SH-SY5Y (cell line): ENCODE measurements at regions not wholly inside any gene's neighbourhood (a gene's known extent, or its start where the extent isn't known, plus 50 kb on each side); places are given as distances from the start of the nearest gene placed in this dataset.

ENCODE experiments used
- GATA2 ChIP-seq: IDR thresholded peaks from 2 replicates; pipeline ENCODE4 v1.6.1; 2011; ENCODE audit warnings: mild to moderate bottlenecking, low read depth, low read length
- GATA3 ChIP-seq: IDR thresholded peaks from 2 replicates; pipeline ENCODE4 v1.6.1; 2011; ENCODE audit warnings: low read depth, mild to moderate bottlenecking, low read length, moderate library complexity

DNA sequence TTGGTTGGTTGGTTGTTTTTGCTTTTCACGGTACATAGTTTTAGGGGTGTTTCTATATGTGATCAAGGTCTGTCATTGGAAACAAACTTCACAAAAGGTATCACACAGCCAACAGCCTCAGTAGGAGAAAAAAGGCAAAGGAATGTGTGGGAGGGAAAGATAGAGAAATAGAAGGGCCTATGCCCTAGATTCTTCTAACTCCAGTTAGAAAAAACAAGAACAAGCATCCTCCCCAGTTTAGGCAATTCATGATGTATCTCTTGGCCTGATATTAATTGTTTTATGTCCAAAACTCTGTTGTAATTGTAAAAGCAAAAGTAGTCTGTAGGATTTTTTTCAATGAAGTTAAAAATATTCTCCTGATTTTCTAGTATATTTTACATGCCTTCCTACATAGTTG lies 192.4 kb upstream of the EDNRA start:
- no peak for TF ChIP-seq GATA3
- no peak for TF ChIP-seq GATA2
